K562 (cell line): ENCODE measurements at regions not wholly inside any gene's neighbourhood (a gene's known extent, or its start where the extent isn't known, plus 50 kb on each side); places are given as distances from the start of the nearest gene placed in this dataset.

Source experiments
- ATAC-seq: fragments of 200-7000 bp; cut with Tn5 transposase; 3 replicates; pipeline ENCODE4 v1.9.1; 2020; ENCODE audit warnings: moderate library complexity
- BruUV-seq: library from RNA; stranded (reverse); fragments of 400-500 nt; replicated peaks from 2 replicates; lab custom pipeline; 2021; lab: Mats Ljungman, UMichigan
- CTCF ChIA-PET: fragments of 300-600 bp; formaldehyde crosslinking; extraction: SDS; loops from one replicate; lab custom pipeline; 2021; ENCODE audit warnings: low intra/inter-chr PET ratio; lab: Yijun Ruan, JAX
- POLR2A ChIA-PET: fragments of 300-600, 350-650 bp; sonication (Branson Sonifier 250); formaldehyde crosslinking; extraction: SDS; loops from one replicate; lab custom pipeline; 2021; ENCODE audit warnings: antibody characterized with exemption, inconsistent platforms; lab: Yijun Ruan, JAX
- DNase-seq, 4 experiments: peaks; one replicate each; pipeline versions ENCODE4 v3.0.0 to v3.0.0-alpha.2; 2011 to 2018; ENCODE audit warnings: low spot score in 3 of 4, mixed read lengths in 3 of 4; ENCODE audit errors: extremely low read depth in 1 of 4
- FAIRE-seq: peaks from 2 replicates; lab custom pipeline; 2011; peaks lifted over from hg19 to GRCh38; lab: Jason Lieb, UNC
- H2AFZ ChIP-seq: 2 replicates; pipeline ENCODE4 v1.6.0; 2011; ENCODE audit warnings: low read depth, low read length, control low read depth, inconsistent platforms
- H3K27ac ChIP-seq: fragments of 200-600 bp; 3 replicates; pipeline ENCODE4 v1.8.0; 2011; ENCODE audit warnings: low read depth, mild to moderate bottlenecking, control low read depth, inconsistent platforms, low read length, moderate library complexity, mixed read lengths; ENCODE audit errors: extremely low read depth
- H3K27me3 ChIP-seq, 2 experiments: fragments of 300-600 bp in 1 of 2; 2 replicates in 1 of 2; 3 replicates in 1 of 2; pipeline versions ENCODE4 v1.6.0 to v1.8.0; 2011; ENCODE audit warnings: inconsistent platforms in 2 of 2, low read length in 2 of 2, mild to moderate bottlenecking in 1 of 2, mixed read lengths in 1 of 2, moderate library complexity in 1 of 2; ENCODE audit not compliant: control insufficient read depth in 2 of 2, insufficient read depth in 2 of 2
- H3K36me3 ChIP-seq: fragments of 300-600 bp; 3 replicates; pipeline ENCODE4 v1.8.0; 2011; ENCODE audit warnings: mild to moderate bottlenecking, low read length, inconsistent platforms; ENCODE audit not compliant: control insufficient read depth, insufficient read depth
- H3K4me1 ChIP-seq, 2 experiments: fragments of 200-600 bp in 1 of 2; replicated peaks in 1 of 2; 2 replicates in 1 of 2; 3 replicates in 1 of 2; pipeline versions ENCODE4 v1.5.1 to v1.8.0; 2011; ENCODE audit warnings: inconsistent platforms in 2 of 2, low read length in 2 of 2, mild to moderate bottlenecking in 1 of 2, mixed read lengths in 1 of 2, moderate library complexity in 1 of 2; ENCODE audit not compliant: control insufficient read depth in 2 of 2, insufficient read depth in 2 of 2
- H3K4me2 ChIP-seq: 2 replicates; pipeline ENCODE4 v1.6.1; 2011; ENCODE audit warnings: low read length, control low read depth, inconsistent platforms, mixed read lengths; ENCODE audit not compliant: insufficient read depth
- H3K4me3 ChIP-seq: fragments of 200-600 bp; sonication (generic), shearing (Covaris generic); 2 replicates; pipeline ENCODE4 v1.5.1; 2016; ENCODE audit warnings: control low read depth, inconsistent platforms
- H3K79me2 ChIP-seq: fragments of 200-600 bp; 3 replicates; pipeline ENCODE4 v1.8.0; 2011; ENCODE audit warnings: low read length, inconsistent platforms; ENCODE audit not compliant: control insufficient read depth, insufficient read depth
- H3K9ac ChIP-seq, 2 experiments: 2 replicates each; pipeline versions ENCODE4 v1.6.0 to v1.6.1; 2011; ENCODE audit warnings: low read depth in 2 of 2, low read length in 2 of 2, control low read depth in 1 of 2, inconsistent platforms in 1 of 2, mild to moderate bottlenecking in 1 of 2, mixed read lengths in 1 of 2; ENCODE audit not compliant: insufficient read depth in 1 of 2
- H3K9me1 ChIP-seq: one replicate; pipeline ENCODE4 v1.6.0; 2011; ENCODE audit warnings: inconsistent platforms, mild to moderate bottlenecking, low read length, moderate library complexity; ENCODE audit not compliant: control insufficient read depth, insufficient read depth
- H3K9me3 ChIP-seq: replicated peaks from 2 replicates; pipeline ENCODE4 v1.5.1; 2011; ENCODE audit warnings: low read depth, low read length, inconsistent platforms; ENCODE audit not compliant: control insufficient read depth, insufficient read depth
- H4K20me1 ChIP-seq: replicated peaks from 2 replicates; pipeline ENCODE4 v1.6.1; 2011; ENCODE audit warnings: low read length, inconsistent platforms, mixed read lengths; ENCODE audit not compliant: control insufficient read depth, insufficient read depth
- WGBS: fragments of 100-300 bp; shearing (Covaris generic); methylation state at CpG from one replicate; pipeline ENCODE4 v1.1.6; 2016; ENCODE audit warnings: low coverage, mixed read lengths; ENCODE audit not compliant: insufficient coverage; ENCODE audit errors: missing lambda C conversion rate; 5-methylcytosine and 5-hydroxymethylcytosine counted together
- in situ Hi-C: fragments of 300-500 bp; cut with MboI; formaldehyde crosslinking; loops from 4 replicates; pipeline ENCODE4 v1.15.0; 2018; ENCODE audit warnings: inconsistent platforms, mixed read lengths
- intact Hi-C: fragments of 100-400 bp; cut with micrococcal nuclease; formaldehyde crosslinking; loops from 2 replicates; pipeline ENCODE4 v1.14.2; 2022
- TF ChIP-seq, protein P1 (sequence below): fragments of 200-400 bp; formaldehyde crosslinking; IDR thresholded peaks from 2 replicates; pipeline ENCODE4 v1.6.1; 2017; ENCODE audit warnings: mild to moderate bottlenecking, low read depth, low read length, moderate library complexity
- TF ChIP-seq, protein P2 (sequence below), 2 experiments: fragments of 450-650 bp in 1 of 2; sonication (generic) in 1 of 2; formaldehyde crosslinking in 1 of 2; IDR thresholded peaks; 2 replicates each; pipeline versions ENCODE4 v1.7.1 to v1.9.0; 2016 to 2022; ENCODE audit warnings: inconsistent platforms in 1 of 2, mild to moderate bottlenecking in 1 of 2, missing genetic modification reagents in 1 of 2

DNA sequence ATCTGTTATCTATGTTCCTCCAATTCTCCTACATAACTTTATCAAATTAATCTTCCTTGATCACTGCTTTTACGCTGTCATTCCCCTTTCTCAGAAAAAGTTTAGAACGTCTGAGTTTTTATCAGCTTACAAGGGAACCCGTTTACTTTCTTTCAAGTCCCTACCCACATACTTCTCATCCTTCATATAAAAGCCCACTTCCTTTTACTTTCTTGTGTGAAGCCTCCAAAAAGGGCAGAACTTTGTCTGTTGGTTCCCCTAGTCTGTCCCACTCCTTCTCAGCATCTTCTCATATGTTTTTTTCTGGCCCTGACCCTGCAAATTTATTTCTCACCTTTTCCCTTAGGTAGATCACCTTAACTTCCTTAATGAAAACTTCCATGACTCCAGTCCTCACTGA is 106.1 kb downstream of the TFAP2B start:
- H3K4me1 ChIP-seq = peaks cover 0 to 3% of the 10 kb centered on the region in 2 experiments; a peak in 3 of 5 replicates
- no peak overlapping the region for H3K4me2 ChIP-seq
- no peaks in the 10 kb centered on the region for H4K20me1 ChIP-seq
- no peak for ATAC-seq
- no peaks in the 10 kb centered on the region for H3K9me1 ChIP-seq
- no peaks in the 10 kb centered on the region for H3K79me2 ChIP-seq
- H3K27ac ChIP-seq = no peak overlapping the region
- in situ Hi-C loops = no loop called here
- ChIA-PET CTCF (no interaction called here), POLR2A (no interaction called here)
- no peak overlapping the region for H3K9ac ChIP-seq
- no peaks in the 10 kb centered on the region for H3K27me3 ChIP-seq
- no TSS peak for BruUV-seq
- no peaks in the 10 kb centered on the region for H3K36me3 ChIP-seq
- DNase-seq = no peak
- peak overlapping the region; percentile 56 for H2AFZ ChIP-seq
- H3K9me3 ChIP-seq = peaks cover 5% of the 10 kb centered on the region; the same call in 1 of the 2 replicates
- TF ChIP-seq, protein P1, sequence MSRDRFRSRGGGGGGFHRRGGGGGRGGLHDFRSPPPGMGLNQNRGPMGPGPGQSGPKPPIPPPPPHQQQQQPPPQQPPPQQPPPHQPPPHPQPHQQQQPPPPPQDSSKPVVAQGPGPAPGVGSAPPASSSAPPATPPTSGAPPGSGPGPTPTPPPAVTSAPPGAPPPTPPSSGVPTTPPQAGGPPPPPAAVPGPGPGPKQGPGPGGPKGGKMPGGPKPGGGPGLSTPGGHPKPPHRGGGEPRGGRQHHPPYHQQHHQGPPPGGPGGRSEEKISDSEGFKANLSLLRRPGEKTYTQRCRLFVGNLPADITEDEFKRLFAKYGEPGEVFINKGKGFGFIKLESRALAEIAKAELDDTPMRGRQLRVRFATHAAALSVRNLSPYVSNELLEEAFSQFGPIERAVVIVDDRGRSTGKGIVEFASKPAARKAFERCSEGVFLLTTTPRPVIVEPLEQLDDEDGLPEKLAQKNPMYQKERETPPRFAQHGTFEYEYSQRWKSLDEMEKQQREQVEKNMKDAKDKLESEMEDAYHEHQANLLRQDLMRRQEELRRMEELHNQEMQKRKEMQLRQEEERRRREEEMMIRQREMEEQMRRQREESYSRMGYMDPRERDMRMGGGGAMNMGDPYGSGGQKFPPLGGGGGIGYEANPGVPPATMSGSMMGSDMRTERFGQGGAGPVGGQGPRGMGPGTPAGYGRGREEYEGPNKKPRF = no peak
- TF ChIP-seq, protein P2, sequence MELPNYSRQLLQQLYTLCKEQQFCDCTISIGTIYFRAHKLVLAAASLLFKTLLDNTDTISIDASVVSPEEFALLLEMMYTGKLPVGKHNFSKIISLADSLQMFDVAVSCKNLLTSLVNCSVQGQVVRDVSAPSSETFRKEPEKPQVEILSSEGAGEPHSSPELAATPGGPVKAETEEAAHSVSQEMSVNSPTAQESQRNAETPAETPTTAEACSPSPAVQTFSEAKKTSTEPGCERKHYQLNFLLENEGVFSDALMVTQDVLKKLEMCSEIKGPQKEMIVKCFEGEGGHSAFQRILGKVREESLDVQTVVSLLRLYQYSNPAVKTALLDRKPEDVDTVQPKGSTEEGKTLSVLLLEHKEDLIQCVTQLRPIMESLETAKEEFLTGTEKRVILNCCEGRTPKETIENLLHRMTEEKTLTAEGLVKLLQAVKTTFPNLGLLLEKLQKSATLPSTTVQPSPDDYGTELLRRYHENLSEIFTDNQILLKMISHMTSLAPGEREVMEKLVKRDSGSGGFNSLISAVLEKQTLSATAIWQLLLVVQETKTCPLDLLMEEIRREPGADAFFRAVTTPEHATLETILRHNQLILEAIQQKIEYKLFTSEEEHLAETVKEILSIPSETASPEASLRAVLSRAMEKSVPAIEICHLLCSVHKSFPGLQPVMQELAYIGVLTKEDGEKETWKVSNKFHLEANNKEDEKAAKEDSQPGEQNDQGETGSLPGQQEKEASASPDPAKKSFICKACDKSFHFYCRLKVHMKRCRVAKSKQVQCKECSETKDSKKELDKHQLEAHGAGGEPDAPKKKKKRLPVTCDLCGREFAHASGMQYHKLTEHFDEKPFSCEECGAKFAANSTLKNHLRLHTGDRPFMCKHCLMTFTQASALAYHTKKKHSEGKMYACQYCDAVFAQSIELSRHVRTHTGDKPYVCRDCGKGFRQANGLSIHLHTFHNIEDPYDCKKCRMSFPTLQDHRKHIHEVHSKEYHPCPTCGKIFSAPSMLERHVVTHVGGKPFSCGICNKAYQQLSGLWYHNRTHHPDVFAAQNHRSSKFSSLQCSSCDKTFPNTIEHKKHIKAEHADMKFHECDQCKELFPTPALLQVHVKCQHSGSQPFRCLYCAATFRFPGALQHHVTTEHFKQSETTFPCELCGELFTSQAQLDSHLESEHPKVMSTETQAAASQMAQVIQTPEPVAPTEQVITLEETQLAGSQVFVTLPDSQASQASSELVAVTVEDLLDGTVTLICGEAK (IDR thresholded peaks at IDR 0.05) = peak; percentile 16; the same call in 1 of the 2 replicates
- TF ChIP-seq, protein P2 (CRISPR knock-in tag; IDR thresholded peaks at IDR 0.05) = no peak
- TF ChIP-seq, all 486 proteins: peak for 1
- FAIRE-seq = no peak
- H3K4me3 ChIP-seq = no peak overlapping the region
- 2% methylated on average over 3 of the region's 3 CpGs for WGBS
- intact Hi-C loops = no loop called here
